Spleen (tissue), 11 donors: ENCODE measurements at regions not wholly inside any gene's neighbourhood (a gene's known extent, or its start where the extent isn't known, plus 50 kb on each side); places are given as distances from the start of the nearest gene placed in this dataset.

Experiments used
- DNase-seq: peaks from one replicate; pipeline ENCODE4 v3.0.0-alpha.2; 2020
- H3K27ac ChIP-seq, 8 donors: fragments of 200-600 bp; sonication (generic) in 7 of 8; 1 replicate in 4 of 8; 2 replicates in 4 of 8; pipeline versions ENCODE4 v1.5.0 to v1.8.0; 2016 to 2021; ENCODE audit warnings: inconsistent platforms in 4 of 8, mild to moderate bottlenecking in 4 of 8, moderate library complexity in 1 of 8
- H3K27me3 ChIP-seq, 7 donors: fragments of 200-600 bp; sonication (generic) in 6 of 7; replicated peaks in 1 of 7; 1 replicate in 4 of 7; 2 replicates in 3 of 7; pipeline versions ENCODE4 v1.5.0 to v1.8.0; 2016 to 2021; ENCODE audit warnings: inconsistent platforms in 3 of 7, mild to moderate bottlenecking in 1 of 7
- H3K36me3 ChIP-seq, 6 donors: fragments of 200-600 bp; sonication (generic) in 5 of 6; 1 replicate in 4 of 6; 2 replicates in 2 of 6; pipeline versions ENCODE4 v1.5.0 to v1.8.0; 2016 to 2021; ENCODE audit warnings: inconsistent platforms in 2 of 6
- H3K4me1 ChIP-seq, 6 donors: fragments of 200-600 bp; sonication (generic) in 5 of 6; 1 replicate in 3 of 6; 2 replicates in 3 of 6; pipeline versions ENCODE4 v1.5.0 to v1.8.0; 2016 to 2021; ENCODE audit warnings: inconsistent platforms in 3 of 6
- H3K4me3 ChIP-seq, 8 donors: fragments of 200-600 bp; sonication (generic) in 7 of 8; 1 replicate in 4 of 8; 2 replicates in 4 of 8; pipeline versions ENCODE4 v1.5.0 to v1.8.0; 2016 to 2021; ENCODE audit warnings: inconsistent platforms in 4 of 8, mild to moderate bottlenecking in 4 of 8, moderate library complexity in 2 of 8
- H3K9me3 ChIP-seq, 8 donors: fragments of 200-600 bp; sonication (generic) in 7 of 8; 1 replicate in 4 of 8; 2 replicates in 4 of 8; pipeline versions ENCODE4 v1.5.0 to v1.8.0; 2016 to 2021; ENCODE audit warnings: inconsistent platforms in 4 of 8
- CTCF ChIP-seq, 11 experiments: fragments of 200-600 bp in 7 of 11; fragments of 450-650 bp in 4 of 11; sonication (generic) in 4 of 11; IDR thresholded peaks in 8 of 11; conservative IDR thresholded peaks in 3 of 11; 1 replicate in 7 of 11; 2 replicates in 4 of 11; pipeline versions ENCODE4 v1.4.0 to v1.8.0; 2016 to 2021; ENCODE audit warnings: antibody characterized with exemption in 11 of 11, inconsistent platforms in 4 of 11, mild to moderate bottlenecking in 1 of 11
- POLR2A ChIP-seq, 3 donors: fragments of 450-650 bp; IDR thresholded peaks; one replicate each; pipeline ENCODE4 v1.5.1; 2017; ENCODE audit warnings: antibody characterized with exemption in 3 of 3, mild to moderate bottlenecking in 1 of 3
- POLR2AphosphoS5 ChIP-seq, 3 donors: sonication (generic); formaldehyde crosslinking; IDR thresholded peaks; one replicate each; pipeline ENCODE4 v1.5.1; 2017; ENCODE audit warnings: antibody characterized with exemption in 3 of 3
- WGBS, 5 donors: extraction: QIAGEN DNeasy Blood & Tissue Kit in 3 of 5; methylation state at CpG; one replicate each; pipeline versions ENCODE4 v1.1.5 to v1.1.7; 2013 to 2018; 5-methylcytosine and 5-hydroxymethylcytosine counted together
- intact Hi-C: fragments of 100-400 bp; cut with DNase I; formaldehyde crosslinking; loops from one replicate; pipeline ENCODE4 v1.15.0; 2023; ENCODE audit warnings: low total_unique reads
- donor health status: healthy with polysubstance abuse.
- donor health status: DM: no; HTN: no; CAD: no; lungs with moderate emphysema.
- donor health status: DM: no; HTN: no; CAD: no.
- donor health status: Bipolar disorder and iron deficiency.
- donor health status: healthy.
- donor health status: DM: no; HTN: no; CAD: no.
- donor health status: DM: yes; HTN: yes; CAD: no.

- Histone ChIP-seq H3K27me3 (no peaks in the 10 kb centered on the region), H3K4me3 (no peak overlapping the region), H3K36me3 (no peaks in the 10 kb centered on the region), H3K9me3 (no peaks in the 10 kb centered on the region), H3K4me1 (no peaks in the 10 kb centered on the region), H3K27ac (no peak overlapping the region)
- no peak for TF ChIP-seq POLR2AphosphoS5 (IDR thresholded peaks at IDR 0.05)
- TF ChIP-seq CTCF (IDR thresholded peaks at IDR 0.05 in 8 of 11, conservative IDR thresholded peaks at IDR 0.05 in 3 of 11): no peak
- TF ChIP-seq POLR2A (IDR thresholded peaks at IDR 0.05): no peak
- 79 to 87% (median 81%) methylated on average over 8 of the region's 8 CpGs for WGBS, 5 donors
- intact Hi-C loops: no loop called here
- DNase-seq: no peak
These were observed 387.7 kb downstream of the TLR4 start for GRCh38 chr9:118091711-118092500.

DNA sequence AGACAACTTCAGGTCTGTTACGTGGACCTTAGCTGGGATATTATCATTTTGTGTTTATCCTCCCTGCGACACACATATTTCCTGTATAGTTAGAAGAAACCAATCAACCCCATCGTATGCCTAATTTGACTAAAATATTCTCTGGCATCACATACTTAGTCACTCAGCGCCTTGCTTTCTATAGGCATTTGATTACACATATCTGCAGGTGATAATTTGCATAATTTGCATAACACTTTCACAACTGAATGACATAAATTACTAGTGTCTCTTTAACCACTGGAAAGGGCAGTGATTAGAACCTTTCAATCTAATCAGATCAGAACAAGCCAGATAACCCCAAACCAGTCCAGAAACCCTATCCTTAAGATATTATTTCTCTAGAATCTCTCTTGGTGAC is 390.2 kb downstream of the TLR4 start:
- 70 to 77% (median 72%) methylated on average over 4 of the region's 4 CpGs for WGBS, 5 donors
- no peak overlapping the region for H3K4me3 ChIP-seq
- no peaks in the 10 kb centered on the region for H3K36me3 ChIP-seq
- no peak overlapping the region for H3K27ac ChIP-seq
- intact Hi-C loops: no loop called here
- no peak for TF ChIP-seq CTCF (IDR thresholded peaks at IDR 0.05 in 8 of 11, conservative IDR thresholded peaks at IDR 0.05 in 3 of 11)
- H3K9me3 ChIP-seq: no peaks in the 10 kb centered on the region
- no peaks in the 10 kb centered on the region for H3K27me3 ChIP-seq
- DNase-seq: no peak
- no peaks in the 10 kb centered on the region for H3K4me1 ChIP-seq

- Histone ChIP-seq H3K36me3 (no peaks in the 10 kb centered on the region), H3K4me1 (no peaks in the 10 kb centered on the region), H3K4me3 (no peak overlapping the region), H3K27me3 (no peaks in the 10 kb centered on the region), H3K9me3 (no peaks in the 10 kb centered on the region), H3K27ac (no peak overlapping the region)
- no peak for DNase-seq
- WGBS, 5 donors: 70 to 90% (median 83%) methylated on average over 3 of the region's 3 CpGs
- intact Hi-C loops: no loop called here
- TF ChIP-seq CTCF (IDR thresholded peaks at IDR 0.05 in 8 of 11, conservative IDR thresholded peaks at IDR 0.05 in 3 of 11) (no peak), POLR2A (IDR thresholded peaks at IDR 0.05) (no peak), POLR2AphosphoS5 (IDR thresholded peaks at IDR 0.05) (no peak)
These were observed 396.6 kb downstream of the TLR4 start for GRCh38 chr9:118100529-118101419.

GRCh38 chr9:118104363-118104762 is 400.2 kb downstream of the TLR4 start:
- H3K36me3 ChIP-seq: no peaks in the 10 kb centered on the region
- DNase-seq: no peak

More at GRCh38 chr9:118104363-118104762, 400.2 kb downstream of the TLR4 start:
- H3K27ac ChIP-seq: no peak overlapping the region
- no peaks in the 10 kb centered on the region for H3K4me1 ChIP-seq
- TF ChIP-seq CTCF (IDR thresholded peaks at IDR 0.05 in 8 of 11, conservative IDR thresholded peaks at IDR 0.05 in 3 of 11): no peak
- TF ChIP-seq POLR2A (IDR thresholded peaks at IDR 0.05): no peak
- H3K4me3 ChIP-seq: no peak overlapping the region
- intact Hi-C loops: no loop called here
- no peaks in the 10 kb centered on the region for H3K27me3 ChIP-seq
- no peaks in the 10 kb centered on the region for H3K9me3 ChIP-seq
